ENCODE measurements at regions not wholly inside any gene's neighbourhood (a gene's known extent, or its start where the extent isn't known, plus 50 kb on each side); places are given as distances from the start of the nearest gene placed in this dataset.
"Not testable (repeated sequence)": the region's sequence is repeated elsewhere in the genome, so short reads cannot be mapped to it uniquely, and the experiment has no call there.

DNA sequence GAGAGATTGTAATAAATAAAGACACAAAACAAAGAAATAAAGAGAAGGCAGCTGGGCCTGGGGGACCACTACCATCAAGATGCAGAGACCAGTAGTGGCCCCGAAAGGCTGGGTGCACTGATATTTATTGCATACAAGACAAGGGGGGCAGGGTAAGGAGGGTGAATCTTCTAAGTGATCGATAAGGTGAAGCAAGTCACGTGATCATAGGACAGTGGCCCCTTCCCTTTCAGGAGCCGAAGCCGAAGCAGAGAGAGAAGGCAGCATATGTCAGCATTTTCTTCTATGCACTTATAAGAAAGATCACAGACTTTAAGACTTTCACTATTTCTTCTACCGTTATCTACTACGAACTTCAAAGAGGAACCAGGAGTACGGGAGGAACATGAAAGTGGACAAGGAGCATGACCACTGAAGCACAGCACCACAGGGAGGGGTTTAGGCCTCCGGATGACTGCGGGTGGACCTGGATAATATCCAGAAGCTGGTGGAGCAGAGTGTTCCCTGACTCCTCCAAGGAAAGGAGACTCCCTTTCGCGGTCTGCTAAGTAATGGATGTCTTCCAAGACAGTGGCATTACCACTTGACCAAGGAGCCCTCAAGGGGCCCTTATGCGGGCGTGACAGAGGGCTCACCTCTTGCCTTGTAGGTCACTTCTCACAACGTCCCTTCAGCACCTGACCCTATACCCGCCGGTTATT, 126.4 kb downstream of the RBM46 start:
- FAIRE-seq; DNase-seq (ENCODE audit: low spot score): not testable (repeated sequence)

GRCh38 chr4:154908168-154908567, 127.1 kb downstream of the RBM46 start:
- FAIRE-seq (no peak), DNase-seq (ENCODE audit: low spot score) (peak; percentile 10)

- no peak for FAIRE-seq
- DNase-seq (ENCODE audit: low spot score): no peak
Measured at GRCh38 chr4:154911097-154911496, 130.0 kb downstream of the RBM46 start.

- FAIRE-seq: no peak
- DNase-seq (ENCODE audit: low spot score): no peak
Measured at GRCh38 chr4:154911608-154912098, 130.6 kb downstream of the RBM46 start.

GRCh38 chr4:154916068-154916467, 135.0 kb downstream of the RBM46 start:
- DNase-seq (ENCODE audit: low spot score) (no peak), FAIRE-seq (no peak)

GRCh38 chr4:154927126-154927680, 146.1 kb downstream of the RBM46 start:
- FAIRE-seq (no peak), DNase-seq (ENCODE audit: low spot score) (no peak)

- FAIRE-seq: no peak
- DNase-seq (ENCODE audit: low spot score): no peak
Measured at GRCh38 chr4:154928640-154929257, 147.7 kb downstream of the RBM46 start.

DNA sequence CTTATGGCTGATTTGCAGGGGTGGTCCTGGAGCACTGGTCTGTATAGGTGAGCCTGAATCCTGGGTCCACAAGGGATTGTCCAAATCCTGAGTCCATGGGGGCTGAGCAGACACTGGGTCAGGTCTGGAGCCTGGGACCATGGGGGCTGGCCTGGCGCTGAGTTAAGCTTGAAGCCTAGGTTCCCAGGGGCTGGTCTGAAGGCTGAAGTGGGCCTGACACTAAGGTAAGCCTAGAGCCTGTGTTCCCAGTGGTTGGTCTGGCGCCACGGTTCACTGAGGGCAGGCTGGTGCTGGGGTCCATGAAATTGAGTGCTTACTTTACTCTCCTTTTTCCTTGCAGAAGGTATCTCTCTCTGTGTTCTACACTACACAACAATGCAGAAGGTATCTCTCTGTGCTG, 155.8 kb downstream of the RBM46 start:
- DNase-seq (ENCODE audit: low spot score) (no peak), FAIRE-seq (no peak)

DNA sequence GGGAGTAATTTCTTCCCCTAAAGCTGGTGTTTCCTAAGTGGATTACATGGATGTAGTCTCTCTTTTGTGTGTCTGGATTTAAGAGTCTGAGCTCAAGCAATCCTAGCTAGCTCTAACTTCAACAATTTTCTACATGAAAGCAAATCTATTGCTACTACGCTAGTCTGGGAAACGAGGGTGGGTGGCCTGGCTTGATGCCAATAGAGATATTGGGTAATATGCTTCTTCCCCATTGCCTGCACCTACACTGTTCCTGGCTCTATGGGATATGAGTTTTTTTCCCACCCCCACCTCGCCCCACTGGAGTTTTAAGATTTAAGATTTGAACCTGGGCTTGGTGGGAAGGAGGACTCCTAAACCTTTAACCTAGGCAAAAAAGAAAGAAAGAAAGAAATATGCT, 158.8 kb downstream of the RBM46 start:
- DNase-seq (ENCODE audit: low spot score) (no peak), FAIRE-seq (no peak)

DNA sequence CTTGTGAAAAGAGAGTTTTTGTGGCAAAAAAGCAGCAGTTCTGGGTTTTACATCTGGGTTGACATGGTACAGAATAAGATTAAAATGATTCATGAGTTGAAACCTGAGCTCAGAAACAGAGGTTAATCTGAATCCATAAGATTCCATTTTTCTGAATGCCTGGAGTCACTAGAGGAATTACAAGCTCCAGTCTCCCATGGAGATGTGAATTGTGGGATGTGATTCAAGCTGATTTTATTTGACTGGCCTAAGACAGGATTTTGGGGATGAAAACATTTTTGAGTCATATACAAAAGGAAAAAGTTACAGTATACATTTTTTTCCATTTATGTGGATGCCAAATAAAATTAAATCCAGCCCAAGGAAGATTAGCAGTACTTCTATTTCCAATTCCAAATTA, 161.1 kb downstream of the RBM46 start:
- FAIRE-seq: no peak

DNA sequence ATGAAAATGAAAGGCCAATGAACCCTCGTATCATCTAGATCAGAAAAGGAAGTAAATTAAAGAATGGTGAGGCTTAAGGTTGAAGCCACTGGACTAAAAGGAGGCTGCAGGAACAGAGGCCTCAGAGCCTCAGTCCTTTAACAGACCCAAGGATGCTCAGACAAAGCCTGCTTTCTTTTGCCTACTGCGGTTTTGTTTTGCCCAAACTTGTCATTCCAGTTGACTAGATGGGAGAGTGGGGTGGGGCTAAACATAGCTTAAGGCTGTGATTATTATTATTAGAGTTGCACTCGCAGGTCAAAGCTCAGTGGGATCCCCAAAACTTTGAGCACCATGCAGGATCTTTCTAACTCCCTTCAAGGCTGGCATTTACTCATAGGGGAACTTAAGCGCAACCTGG, 163.9 kb downstream of the RBM46 start:
- FAIRE-seq (no peak), DNase-seq (ENCODE audit: low spot score) (no peak)

More for the DNA sequence above, 161.1 kb downstream of the RBM46 start:
- no peak for DNase-seq (ENCODE audit: low spot score)

DNA sequence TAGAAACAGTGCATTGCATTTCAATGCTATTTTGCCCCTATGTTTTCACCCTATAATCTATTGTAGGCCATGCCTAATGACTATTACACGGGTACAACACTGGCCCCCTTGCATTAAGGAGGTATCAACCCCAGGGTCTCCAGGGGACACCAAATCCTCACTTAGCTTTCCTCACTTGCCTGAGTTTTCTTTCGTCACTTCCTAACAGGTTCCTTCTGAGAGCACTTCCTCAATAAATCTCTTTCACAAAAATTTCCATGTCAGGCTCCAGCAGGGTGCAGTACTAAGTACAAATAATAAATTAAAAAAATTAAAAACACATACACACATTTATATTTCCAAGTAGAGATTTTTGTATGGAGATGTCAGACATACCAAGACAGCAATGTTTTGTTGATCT, 165.0 kb downstream of the RBM46 start:
- no peak for FAIRE-seq
- DNase-seq (ENCODE audit: low spot score): no peak

- no peak for DNase-seq (ENCODE audit: low spot score)
- no peak for FAIRE-seq
Measured at GRCh38 chr4:154953691-154954090, 172.6 kb downstream of the RBM46 start.

- no peak for DNase-seq (ENCODE audit: low spot score)
- no peak for FAIRE-seq
Measured at GRCh38 chr4:154954117-154954516, 173.0 kb downstream of the RBM46 start.

DNA sequence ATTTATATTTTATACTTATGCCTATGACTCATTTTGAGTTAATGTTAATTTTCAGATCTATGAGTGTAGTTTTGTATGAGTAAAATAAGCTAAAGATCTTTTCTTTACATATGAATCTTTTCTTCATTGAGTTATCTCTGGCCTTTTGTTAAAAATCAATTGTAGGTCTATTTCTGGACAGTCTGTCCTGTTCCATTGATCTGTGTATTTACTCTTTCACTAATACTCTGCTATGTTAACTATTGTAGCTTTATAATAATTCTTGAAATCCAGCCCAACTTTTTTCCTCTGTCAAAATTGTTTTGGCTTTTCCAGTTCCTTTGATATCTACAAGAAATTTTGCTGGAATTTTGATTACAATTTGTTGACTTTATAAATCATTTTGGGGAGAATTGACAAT, 177.0 kb downstream of the RBM46 start:
- DNase-seq (ENCODE audit: low spot score) (no peak), FAIRE-seq (no peak)

DNA sequence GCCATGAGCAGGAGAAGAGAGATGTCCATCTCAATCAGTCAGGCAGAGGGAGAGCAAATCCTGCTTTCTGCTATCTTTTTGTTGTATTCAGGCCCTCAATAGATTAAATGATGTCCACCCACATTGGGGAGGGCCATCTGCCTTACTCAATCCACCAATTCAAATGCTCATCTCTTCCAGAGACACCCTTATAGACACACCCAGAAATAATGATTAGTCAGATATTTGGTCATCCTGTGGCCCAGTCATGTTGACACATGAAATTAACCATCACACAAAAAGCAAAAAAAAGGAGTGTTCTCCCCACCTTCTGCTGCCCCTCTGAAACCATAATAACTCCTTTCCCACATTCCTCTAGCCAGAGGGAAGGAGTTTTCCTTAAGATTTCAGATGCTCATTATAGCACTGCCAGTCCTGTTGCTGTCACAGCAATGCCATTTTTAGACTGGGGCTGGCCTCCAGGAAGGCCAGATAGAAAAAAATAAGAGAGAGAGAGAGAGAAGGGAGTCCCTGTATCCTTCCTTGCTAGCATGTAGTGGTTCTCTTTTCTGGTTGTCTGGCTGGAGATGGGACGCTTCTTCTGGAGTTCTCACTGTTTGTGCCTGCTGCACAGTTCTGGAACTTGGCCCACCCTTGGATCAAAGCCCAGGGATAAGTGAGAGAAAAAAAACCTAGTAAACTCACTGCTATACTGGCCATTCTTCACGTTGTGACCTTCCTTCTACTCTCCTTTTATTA, 177.7 kb downstream of the RBM46 start:
- no peak for DNase-seq (ENCODE audit: low spot score)
- no peak for FAIRE-seq

DNA sequence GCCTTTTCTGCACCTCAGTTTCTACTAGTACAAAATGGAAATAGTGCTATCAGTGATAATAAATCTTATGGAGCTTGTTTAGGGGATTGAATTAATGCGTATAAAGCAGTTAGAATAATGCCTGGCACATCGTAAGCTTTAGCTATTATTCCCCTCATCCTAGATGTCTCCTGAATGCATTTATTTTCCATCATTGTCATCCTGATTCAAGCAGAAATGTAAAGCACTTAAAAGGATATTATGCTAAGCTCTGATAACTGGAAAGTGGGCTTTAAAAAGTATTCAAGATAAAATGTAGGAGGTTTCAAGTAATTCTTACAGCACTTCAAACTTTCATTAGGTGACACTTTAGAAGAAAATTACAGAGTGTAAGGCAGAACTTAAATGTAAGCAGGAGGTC, 178.7 kb downstream of the RBM46 start:
- FAIRE-seq: no peak
- DNase-seq (ENCODE audit: low spot score): no peak

GRCh38 chr4:154960476-154960875, 179.4 kb downstream of the RBM46 start:
- DNase-seq (ENCODE audit: low spot score): no peak
- no peak for FAIRE-seq

DNA sequence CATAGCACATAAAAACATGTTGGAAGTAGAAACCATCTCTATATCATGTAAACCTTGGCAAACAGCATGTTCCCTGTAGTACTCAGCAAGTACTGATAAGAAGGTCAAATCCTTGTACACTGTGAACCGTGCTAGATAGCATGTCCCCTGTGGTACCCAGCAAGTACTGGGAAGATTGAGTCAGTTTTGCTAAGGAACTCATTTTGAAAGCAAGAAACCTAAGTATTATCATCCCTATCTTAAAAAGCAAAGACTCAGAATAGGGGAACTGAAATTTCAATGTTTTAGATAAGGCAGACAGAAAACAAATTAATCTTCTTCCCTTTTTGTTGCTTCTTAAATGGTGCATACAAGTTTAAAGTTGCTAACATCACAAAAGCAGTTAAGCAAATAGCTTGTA, 180.2 kb downstream of the RBM46 start:
- FAIRE-seq: no peak
- DNase-seq (ENCODE audit: low spot score): no peak

GRCh38 chr4:154973244-154974035, 192.4 kb downstream of the RBM46 start:
- FAIRE-seq: no peak

DNA sequence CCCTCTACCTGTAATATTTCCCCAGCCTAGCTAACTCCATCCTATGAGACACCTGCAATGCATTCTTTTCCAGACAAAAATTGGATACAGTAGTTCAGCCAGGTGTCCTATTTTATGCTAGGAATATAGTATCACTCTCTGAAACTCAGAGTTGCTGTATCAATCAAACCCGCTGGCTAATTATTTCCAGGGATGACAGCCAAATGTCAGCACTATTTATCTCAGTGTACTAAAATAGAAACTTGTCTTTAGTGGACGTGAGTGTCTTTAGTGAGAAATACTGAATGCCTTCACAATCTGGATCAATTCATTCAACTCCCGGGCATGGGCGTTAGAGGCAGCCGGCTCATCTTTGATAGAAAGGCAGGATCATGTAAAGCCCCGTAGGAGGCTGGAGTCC, 196.2 kb downstream of the RBM46 start:
- no peak for FAIRE-seq
- DNase-seq (ENCODE audit: low spot score): no peak

More at GRCh38 chr4:154973244-154974035, 192.4 kb downstream of the RBM46 start:
- DNase-seq (ENCODE audit: low spot score): no peak

Measured in urothelium cell line (cell line).